Stimulated activated CD4-positive, alpha-beta T cell treated with anti-CD3 and anti-CD28 coated beads, Interleukin-15, amount 100 ng/mL, for 1 hour (primary cell): ENCODE measurements at regions not wholly inside any gene's neighbourhood (a gene's known extent, or its start where the extent isn't known, plus 50 kb on each side); places are given as distances from the start of the nearest gene placed in this dataset.
"Not testable (repeated sequence)": the region's sequence is repeated elsewhere in the genome, so short reads cannot be mapped to it uniquely, and the experiment has no call there.

Experiments
- DNase-seq, 2 donors: peaks; one replicate each; pipeline ENCODE4 v3.0.0-alpha.2; 2020; ENCODE audit warnings: low read depth in 1 of 2, low spot score in 1 of 2

GRCh38 chr5:39907267-39907951 lies 482.6 kb upstream of the DAB2 start:
- not testable (repeated sequence) for DNase-seq

GRCh38 chr5:39906146-39906545 lies 481.4 kb upstream of the DAB2 start:
- no peak for DNase-seq

- DNase-seq = no peak
Observed at GRCh38 chr5:39905356-39905755, 480.6 kb upstream of the DAB2 start.

GRCh38 chr5:39902626-39903025 lies 477.8 kb upstream of the DAB2 start:
- DNase-seq = no peak

GRCh38 chr5:39898731-39899130 lies 474.0 kb upstream of the DAB2 start:
- DNase-seq = no peak

- DNase-seq = no peak
Observed at GRCh38 chr5:39896706-39897105, 471.9 kb upstream of the DAB2 start.

GRCh38 chr5:39896104-39896503 lies 471.3 kb upstream of the DAB2 start:
- no peak for DNase-seq

- DNase-seq = no peak
Observed at GRCh38 chr5:39892708-39893107, 467.9 kb upstream of the DAB2 start.

- DNase-seq = no peak
Observed at GRCh38 chr5:39891376-39891775, 466.6 kb upstream of the DAB2 start.

GRCh38 chr5:39880985-39881384 lies 456.2 kb upstream of the DAB2 start:
- DNase-seq = no peak

GRCh38 chr5:39877479-39877878 lies 452.7 kb upstream of the DAB2 start:
- DNase-seq = no peak

- no peak for DNase-seq
Observed at GRCh38 chr5:39876146-39876545, 451.4 kb upstream of the DAB2 start.

GRCh38 chr5:39870137-39870536 lies 445.4 kb upstream of the DAB2 start:
- DNase-seq = no peak

GRCh38 chr5:39869396-39869795 lies 444.6 kb upstream of the DAB2 start:
- no peak for DNase-seq

- DNase-seq = no peak
Observed at GRCh38 chr5:39867923-39868322, 443.1 kb upstream of the DAB2 start.

- no peak for DNase-seq
Observed at GRCh38 chr5:39863926-39864552, 439.3 kb upstream of the DAB2 start.

GRCh38 chr5:39857041-39857440 lies 432.3 kb upstream of the DAB2 start:
- no peak for DNase-seq

- DNase-seq = no peak
Observed at GRCh38 chr5:39854771-39855410, 430.1 kb upstream of the DAB2 start.

- DNase-seq = no peak
Observed at GRCh38 chr5:39850291-39850690, 425.5 kb upstream of the DAB2 start.

GRCh38 chr5:39846144-39846543 lies 421.4 kb upstream of the DAB2 start:
- no peak for DNase-seq

GRCh38 chr5:39843767-39844166 lies 419.0 kb upstream of the DAB2 start:
- DNase-seq = no peak

GRCh38 chr5:39835371-39835770 lies 410.6 kb upstream of the DAB2 start:
- no peak for DNase-seq

- no peak for DNase-seq
Observed at GRCh38 chr5:39829441-39829840, 404.7 kb upstream of the DAB2 start.
